GM21390 (cell line): ENCODE measurements at regions not wholly inside any gene's neighbourhood (a gene's known extent, or its start where the extent isn't known, plus 50 kb on each side); places are given as distances from the start of the nearest gene placed in this dataset.

Experiments
- ATAC-seq: cut with Tn5 transposase; IDR thresholded peaks from one replicate; pipeline ENCODE4 v1.9.1; 2021; ENCODE audit not compliant: unreplicated experiment

- no peak for ATAC-seq
These were observed 116.3 kb downstream of the RPL22L1 start for GRCh38 chr3:170753421-170754310.

GRCh38 chr3:170752571-170753155 lies 117.3 kb downstream of the RPL22L1 start:
- no peak for ATAC-seq

GRCh38 chr3:170751899-170752293 lies 118.1 kb downstream of the RPL22L1 start:
- no peak for ATAC-seq

GRCh38 chr3:170751083-170751898 lies 118.7 kb downstream of the RPL22L1 start:
- no peak for ATAC-seq

GRCh38 chr3:170750478-170750830 lies 119.5 kb downstream of the RPL22L1 start:
- no peak for ATAC-seq

GRCh38 chr3:170749765-170750477 lies 120.1 kb downstream of the RPL22L1 start:
- no peak for ATAC-seq

DNA sequence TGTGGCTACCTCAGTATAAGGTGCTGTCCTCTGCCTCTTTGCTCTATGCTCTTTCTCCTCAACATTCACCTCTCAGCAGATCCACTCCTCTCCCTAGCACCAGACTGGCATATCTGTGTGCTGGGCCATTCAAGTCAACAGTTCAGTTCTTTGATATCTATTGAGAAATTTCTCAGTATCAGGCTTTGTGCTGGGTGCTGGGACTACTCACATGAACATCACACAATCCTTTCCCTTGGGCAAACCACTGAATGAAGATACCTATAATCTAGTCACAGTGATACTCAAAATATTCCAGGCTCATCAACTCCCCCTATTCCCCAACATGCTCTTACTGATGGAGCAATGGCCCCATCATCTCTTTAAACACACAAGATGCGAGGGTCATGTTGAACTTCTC lies 120.8 kb downstream of the RPL22L1 start:
- no peak for ATAC-seq

DNA sequence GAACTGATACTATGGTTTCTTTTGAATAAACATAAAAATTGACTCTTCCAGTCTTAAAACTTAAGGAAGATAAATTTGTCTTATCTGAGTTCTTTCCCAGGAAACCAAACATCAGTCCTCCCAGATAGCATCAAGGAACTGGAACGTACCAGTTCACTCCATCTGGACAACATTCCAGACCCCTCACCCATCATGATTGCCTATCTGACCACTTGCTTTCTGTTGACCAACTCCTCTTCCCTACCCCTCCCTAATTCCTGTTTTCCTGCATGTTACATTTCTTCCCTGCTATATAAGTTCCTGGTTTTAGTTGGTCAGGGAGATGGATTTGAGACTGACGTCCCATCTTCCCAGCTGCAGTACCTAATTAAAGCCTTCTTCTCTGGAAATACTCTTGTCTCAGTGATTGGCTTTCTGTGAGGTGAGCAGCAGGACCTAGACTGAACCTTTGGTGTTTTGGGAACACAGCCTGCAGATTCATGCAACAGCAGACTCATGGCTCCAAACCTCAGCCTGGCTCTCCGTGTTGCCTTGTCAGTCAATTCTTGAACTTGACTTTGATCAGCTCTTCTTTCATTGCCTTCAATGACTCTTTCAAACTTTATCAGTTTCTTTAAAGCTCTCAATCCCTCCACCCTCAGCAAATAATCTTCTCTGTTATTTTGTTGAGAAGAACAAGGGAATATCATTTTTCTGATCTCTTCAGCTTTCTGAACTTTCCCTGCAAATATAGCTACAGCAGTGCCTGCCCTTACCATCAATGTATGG lies 123.6 kb downstream of the RPL22L1 start:
- ATAC-seq, result no peak

GRCh38 chr3:170745211-170745718 lies 124.7 kb downstream of the RPL22L1 start:
- no peak for ATAC-seq

DNA sequence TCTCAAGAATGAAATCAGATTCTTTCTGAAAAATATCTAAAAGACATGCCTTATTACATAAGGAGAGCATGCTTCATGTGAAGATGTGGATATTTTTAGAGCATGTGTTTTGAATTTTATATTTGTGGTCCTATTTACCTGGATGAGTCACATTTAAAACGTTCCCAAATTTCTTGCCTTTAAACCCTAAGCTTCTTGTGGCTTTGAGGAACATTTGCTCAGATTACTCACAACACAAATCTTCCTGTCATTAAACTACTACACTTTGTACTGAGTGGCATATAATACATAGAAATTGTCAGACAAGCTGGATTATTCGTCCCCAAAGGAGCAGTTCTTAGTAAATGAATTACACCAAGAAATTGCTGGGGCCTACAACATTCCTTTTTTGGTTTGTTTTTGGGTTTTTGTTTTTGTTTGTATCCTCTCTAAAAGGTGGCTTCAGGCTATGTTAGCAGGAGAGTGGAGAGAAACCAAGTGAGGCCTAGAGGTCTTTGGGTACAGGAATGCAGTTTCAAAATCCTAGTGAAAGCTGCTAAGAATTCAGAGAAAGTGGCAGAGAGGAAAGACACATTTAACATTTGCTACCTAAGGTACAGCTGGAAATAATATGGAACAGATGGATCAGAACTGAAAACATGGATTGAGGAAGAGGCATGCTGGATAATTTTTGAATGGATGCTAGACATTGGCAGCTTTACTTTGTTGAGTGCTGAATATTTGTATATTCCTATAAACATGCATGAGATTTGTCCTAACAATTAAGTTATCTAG lies 128.1 kb downstream of the RPL22L1 start:
- no peak for ATAC-seq

- no peak for ATAC-seq
These were observed 129.0 kb downstream of the RPL22L1 start for GRCh38 chr3:170740726-170741591.

DNA sequence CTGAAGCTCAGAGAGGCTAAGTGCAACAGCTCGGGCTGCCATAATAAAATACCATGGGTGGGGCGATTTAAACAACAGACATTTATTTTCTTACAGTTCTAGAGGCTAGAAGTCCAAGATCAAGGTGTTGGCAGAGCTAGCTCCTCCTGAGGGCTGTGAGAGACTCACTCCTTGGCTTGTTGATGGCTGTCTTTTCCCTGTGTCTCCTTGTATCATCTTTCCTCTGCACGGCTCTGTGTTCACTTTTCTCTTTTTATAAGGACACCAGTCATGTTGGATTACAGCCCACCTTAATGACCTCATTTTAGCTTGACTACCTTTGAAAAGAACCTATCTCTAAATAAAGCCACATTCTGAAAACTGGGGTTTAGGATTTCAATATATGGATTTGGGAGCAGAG lies 129.7 kb downstream of the RPL22L1 start:
- ATAC-seq, result no peak

DNA sequence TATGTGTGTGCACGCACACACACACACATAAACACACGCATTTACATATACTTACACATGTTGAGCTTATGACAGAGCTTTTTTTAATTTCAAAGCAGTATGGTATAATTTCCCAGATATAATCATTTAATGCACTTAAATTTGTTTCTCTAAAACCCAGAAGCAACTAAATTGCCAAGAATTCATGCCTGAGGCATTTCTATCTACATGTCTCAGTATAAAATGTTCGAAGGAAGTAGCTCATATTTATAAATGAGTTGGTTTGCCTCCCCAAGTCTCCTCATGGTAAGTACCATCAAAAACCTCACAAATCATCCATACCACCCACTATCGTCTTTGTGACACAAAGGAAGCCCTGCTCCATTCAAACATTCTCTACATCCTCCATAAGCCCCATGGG lies 130.6 kb downstream of the RPL22L1 start:
- no peak for ATAC-seq

GRCh38 chr3:170738766-170739165 lies 131.2 kb downstream of the RPL22L1 start:
- no peak for ATAC-seq

- no peak for ATAC-seq
These were observed 132.4 kb downstream of the RPL22L1 start for GRCh38 chr3:170737498-170738162.

DNA sequence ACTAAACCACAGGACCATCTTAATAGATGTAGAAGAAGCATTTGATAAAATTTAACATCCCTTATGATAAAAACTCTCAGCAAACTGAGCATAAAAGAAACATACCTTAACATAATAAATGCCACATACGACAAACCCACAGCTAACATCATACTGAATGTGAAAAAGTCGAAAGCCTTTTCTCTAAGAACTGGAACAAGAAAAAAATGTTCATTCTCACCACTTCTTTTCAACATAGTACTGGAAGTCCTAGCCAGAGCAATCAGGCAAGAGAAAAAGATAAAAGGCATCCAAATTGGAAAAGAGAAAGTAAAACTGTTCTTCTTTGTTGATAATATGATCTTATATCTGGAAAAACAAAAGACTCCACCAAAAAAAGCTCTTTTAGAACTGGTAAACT lies 134.2 kb downstream of the RPL22L1 start:
- no peak for ATAC-seq

- ATAC-seq, result no peak
These were observed 135.3 kb downstream of the RPL22L1 start for GRCh38 chr3:170734735-170735065.
